Erythroblast (primary cell): ENCODE measurements at regions not wholly inside any gene's neighbourhood (a gene's known extent, or its start where the extent isn't known, plus 50 kb on each side); places are given as distances from the start of the nearest gene placed in this dataset.

Source experiments
- DNase-seq, 2 experiments: peaks; one replicate each; lab custom pipeline; 2025; lab: John Stamatoyannopoulos, UW
- GATA1 ChIP-seq: IDR thresholded peaks from 2 replicates; pipeline ENCODE4 v1.6.1; 2011; ENCODE audit warnings: low read depth, mild to moderate bottlenecking, control low read depth, low read length, moderate library complexity
- POLR2A ChIP-seq: IDR thresholded peaks from 2 replicates; pipeline ENCODE4 v1.6.1; 2011; ENCODE audit warnings: mild to moderate bottlenecking, low read length

DNA sequence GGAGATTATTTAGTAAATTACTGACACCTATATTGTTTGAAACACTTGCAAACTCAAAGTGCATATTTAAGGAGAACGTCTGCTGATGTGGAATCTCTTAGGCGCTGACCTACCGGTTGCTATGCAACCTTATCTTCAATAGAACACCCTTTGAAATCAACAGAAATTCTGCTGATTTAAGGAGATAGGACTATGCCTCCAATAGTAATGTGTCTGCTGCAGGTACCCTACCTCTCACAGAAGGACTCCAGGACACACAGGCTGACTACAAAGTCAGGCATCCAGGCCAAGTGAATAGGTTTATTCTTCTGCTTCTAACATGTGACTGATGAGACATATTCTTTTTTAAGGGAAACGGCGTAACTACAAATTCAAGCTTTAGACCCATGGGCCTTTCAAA lies 311.7 kb downstream of the CBLN4 start:
- DNase-seq: no peak
- no peak for TF ChIP-seq POLR2A
- TF ChIP-seq GATA1: no peak

DNA sequence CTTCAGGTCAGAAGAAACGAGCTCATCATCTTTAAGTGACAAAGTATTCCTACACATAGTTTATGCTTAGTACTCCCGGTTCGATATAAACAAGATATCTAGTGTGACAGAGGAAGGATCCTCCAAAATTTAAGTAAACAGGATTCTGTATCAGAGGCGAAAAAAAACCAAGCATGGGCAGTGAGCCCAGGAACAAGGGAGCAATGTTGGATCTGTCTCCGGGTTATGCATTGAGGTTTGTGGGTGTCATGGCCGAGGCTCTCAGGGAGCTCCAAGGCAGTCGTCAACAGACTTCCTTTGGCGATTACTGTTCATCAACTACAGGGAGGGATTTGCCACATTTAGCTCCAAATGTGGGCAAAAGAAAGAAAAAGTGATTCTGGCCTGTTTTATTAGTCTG lies 319.5 kb downstream of the CBLN4 start:
- TF ChIP-seq POLR2A (no peak), GATA1 (no peak)
- no peak for DNase-seq

- TF ChIP-seq POLR2A (no peak), GATA1 (no peak)
Observed at GRCh38 chr20:55685425-55685824, 319.9 kb downstream of the CBLN4 start.

DNA sequence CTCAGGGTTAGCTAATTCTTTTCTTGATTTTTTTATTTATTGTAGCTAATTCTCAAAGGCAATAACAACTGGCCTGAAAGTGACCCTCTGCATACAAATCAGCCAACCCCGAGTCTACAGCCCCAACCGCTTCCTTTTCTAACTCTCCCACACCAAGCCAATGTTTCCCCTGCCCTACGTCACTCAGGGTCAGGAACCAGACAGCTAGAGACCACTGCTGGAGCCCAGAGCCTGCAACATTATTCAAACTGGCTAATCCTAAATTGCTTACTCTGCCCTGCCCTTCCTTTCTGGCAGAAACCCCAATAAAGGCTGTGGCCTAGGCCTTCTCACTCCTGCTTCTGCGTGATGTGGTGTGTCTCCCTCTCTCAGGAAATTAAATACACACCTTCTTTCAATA lies 320.7 kb downstream of the CBLN4 start:
- no peak for DNase-seq
- no peak for TF ChIP-seq POLR2A
- TF ChIP-seq GATA1: no peak

More at GRCh38 chr20:55685425-55685824, 319.9 kb downstream of the CBLN4 start:
- no peak for DNase-seq

DNA sequence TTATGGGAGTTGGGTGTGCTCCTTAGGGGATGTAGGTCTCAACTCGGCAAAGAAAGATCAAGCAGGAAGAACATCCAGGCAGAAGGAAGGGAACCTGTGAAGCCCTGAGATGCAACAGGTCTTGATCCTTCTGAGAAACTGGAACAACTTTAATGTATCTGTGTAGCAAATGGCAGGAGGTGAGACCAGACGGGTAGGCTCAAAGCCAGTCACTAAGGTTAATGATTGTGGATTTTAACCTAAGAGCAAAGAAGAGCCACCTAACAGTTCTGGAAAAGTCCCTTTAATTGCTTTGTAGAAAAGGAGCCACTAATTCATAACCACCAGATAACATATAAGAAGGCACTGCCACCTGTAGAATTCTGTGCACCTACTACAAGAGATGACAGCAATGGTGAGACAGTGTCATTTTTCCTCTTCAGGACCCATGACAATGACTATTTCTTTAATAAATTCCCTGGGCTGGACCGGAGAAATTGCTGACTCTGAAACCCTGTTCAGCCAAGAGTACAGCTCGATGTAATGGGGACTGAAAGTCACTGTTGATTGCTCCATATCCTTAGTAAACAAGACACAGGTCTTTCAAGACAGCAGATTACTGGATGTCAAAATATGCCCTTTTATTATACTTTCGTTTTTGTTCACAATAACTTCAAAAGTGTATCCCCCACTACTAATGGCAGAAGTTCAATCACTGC lies 326.2 kb downstream of the CBLN4 start:
- no peak for TF ChIP-seq POLR2A
- no peak for TF ChIP-seq GATA1
- DNase-seq: no peak

DNA sequence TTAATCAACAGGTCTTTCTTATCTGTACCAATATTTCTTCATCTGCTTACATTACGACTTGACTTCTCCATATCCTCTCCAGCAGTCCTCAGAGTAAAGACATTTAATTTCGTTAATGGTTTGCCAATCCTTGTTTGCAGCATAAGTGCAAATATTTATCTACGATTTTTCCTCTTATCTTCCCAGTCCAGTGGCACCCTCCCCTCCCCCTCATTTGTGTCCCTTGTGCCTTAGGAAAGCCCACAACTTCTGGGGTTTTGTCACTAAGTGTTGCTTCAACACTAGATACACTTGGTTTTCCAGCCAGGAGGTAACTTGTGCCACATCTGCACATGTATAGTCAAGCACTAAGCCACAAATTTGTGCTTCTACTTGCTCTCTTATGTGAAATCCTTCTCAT lies 327.2 kb downstream of the CBLN4 start:
- no peak for DNase-seq
- TF ChIP-seq GATA1 (no peak), POLR2A (no peak)

DNA sequence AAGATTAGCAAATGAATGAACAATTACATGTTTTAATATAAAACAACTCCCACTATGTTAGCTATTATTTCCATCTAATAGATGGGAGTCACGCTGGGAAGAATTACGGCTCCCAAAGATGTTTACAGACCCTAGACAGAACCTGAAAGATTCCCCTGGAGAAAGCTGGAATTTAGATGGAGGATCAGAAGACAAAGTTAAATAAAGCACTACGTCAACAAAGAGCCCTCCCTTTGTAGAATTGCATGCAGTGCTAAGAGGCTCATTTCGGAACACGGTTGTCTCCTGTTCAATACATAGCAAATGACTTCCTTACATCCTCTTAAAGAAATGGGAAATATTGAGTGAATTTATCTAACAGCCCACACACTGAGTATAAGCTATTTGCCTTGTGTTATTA lies 328.3 kb downstream of the CBLN4 start:
- no peak for DNase-seq
- TF ChIP-seq GATA1: no peak
- TF ChIP-seq POLR2A: no peak

- DNase-seq: no peak
- TF ChIP-seq POLR2A (no peak), GATA1 (no peak)
Observed at GRCh38 chr20:55676097-55676496, 329.2 kb downstream of the CBLN4 start.

GRCh38 chr20:55668631-55669030 lies 336.7 kb downstream of the CBLN4 start:
- no peak for DNase-seq

GRCh38 chr20:55667955-55668354 lies 337.4 kb downstream of the CBLN4 start:
- TF ChIP-seq GATA1: no peak
- TF ChIP-seq POLR2A: no peak

More at GRCh38 chr20:55668631-55669030, 336.7 kb downstream of the CBLN4 start:
- no peak for TF ChIP-seq POLR2A
- TF ChIP-seq GATA1: no peak

DNA sequence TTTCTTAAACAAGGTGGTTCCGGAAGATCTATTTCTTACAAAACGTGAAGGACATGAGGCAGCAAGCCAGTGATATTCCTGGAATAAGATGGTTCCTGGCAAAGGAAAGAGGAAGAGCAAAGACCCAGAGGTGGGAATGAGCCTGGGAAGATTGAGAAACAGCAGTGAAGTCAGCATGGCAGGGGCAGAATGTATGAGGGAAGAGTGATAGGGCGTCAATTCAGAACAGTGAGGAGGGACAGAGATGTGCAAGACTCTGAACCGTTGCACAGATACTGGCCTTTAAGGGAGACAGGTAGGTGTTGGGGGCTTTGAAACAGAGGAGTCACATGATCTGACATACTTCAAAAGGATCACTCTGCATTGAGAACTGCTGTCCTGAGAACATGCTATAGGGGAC lies 338.3 kb downstream of the CBLN4 start:
- no peak for DNase-seq
- TF ChIP-seq GATA1 (no peak), POLR2A (no peak)

More at GRCh38 chr20:55667955-55668354, 337.4 kb downstream of the CBLN4 start:
- no peak for DNase-seq

DNA sequence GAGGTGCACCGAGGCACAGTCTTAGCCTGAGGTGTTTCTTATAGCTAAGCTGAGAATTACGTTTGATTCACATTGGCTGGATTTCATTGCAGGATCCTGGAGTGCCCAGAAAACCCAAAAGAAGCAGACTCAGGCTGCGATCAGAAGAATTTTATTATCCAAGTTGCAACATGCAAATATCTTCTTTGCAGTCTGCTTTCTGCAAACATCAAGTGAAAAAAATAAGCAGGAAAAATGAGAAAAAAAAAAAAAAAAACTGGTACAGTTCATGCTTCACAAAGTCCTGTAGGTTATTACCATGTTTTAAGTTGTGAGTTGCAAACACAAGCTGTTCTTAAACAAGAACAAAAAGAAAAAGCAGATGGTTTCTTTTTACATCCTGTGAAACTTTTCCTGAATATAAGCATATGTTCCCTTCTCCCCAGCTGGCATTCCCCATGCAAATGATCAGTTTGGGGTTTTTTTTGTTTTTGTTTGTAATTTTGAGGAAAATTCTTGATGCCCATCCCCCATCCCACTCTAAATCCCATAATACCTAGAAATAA lies 349.0 kb downstream of the CBLN4 start:
- no peak for DNase-seq

GRCh38 chr20:55650657-55651360 lies 354.5 kb downstream of the CBLN4 start:
- DNase-seq: no peak
- TF ChIP-seq GATA1 (no peak), POLR2A (no peak)

More for the DNA sequence above, 349.0 kb downstream of the CBLN4 start:
- TF ChIP-seq POLR2A: no peak
- no peak for TF ChIP-seq GATA1

DNA sequence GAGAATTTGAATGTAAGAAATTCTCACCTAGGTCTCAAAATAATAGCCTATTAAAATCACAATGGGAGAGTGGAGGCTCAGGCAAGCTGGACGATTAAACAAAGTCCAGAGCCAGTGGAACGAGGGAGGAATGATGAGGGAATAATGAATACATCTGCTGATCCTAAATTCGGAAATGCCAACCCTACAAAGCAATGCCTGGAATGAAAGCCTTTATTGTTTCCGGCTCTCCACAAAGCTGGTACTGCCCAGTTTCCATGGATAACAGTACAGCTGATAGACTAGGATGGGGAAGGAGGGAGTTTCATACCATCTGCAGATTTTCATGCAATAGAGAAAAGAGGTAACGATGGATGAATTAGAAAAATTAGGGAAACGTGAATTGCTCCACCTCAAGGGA lies 356.1 kb downstream of the CBLN4 start:
- TF ChIP-seq GATA1 (no peak), POLR2A (no peak)
- DNase-seq: no peak
